AG04450 (cell line): ENCODE measurements at regions not wholly inside any gene's neighbourhood (a gene's known extent, or its start where the extent isn't known, plus 50 kb on each side); places are given as distances from the start of the nearest gene placed in this dataset.

ENCODE experiments used
- CTCF ChIA-PET: fragments of 300-600, 350-600 bp; formaldehyde crosslinking; extraction: SDS; loops from one replicate; lab custom pipeline; 2022; ENCODE audit warnings: antibody characterized with exemption, inconsistent platforms; lab: Charles Lee
- POLR2A ChIA-PET: fragments of 350-600 bp; formaldehyde crosslinking; extraction: SDS; loops from one replicate; lab custom pipeline; 2021; ENCODE audit warnings: antibody characterized with exemption, inconsistent platforms; lab: Yijun Ruan, JAX
- DNase-seq: peaks from one replicate; pipeline ENCODE4 v3.0.0-alpha.2; 2011; ENCODE audit warnings: low read depth, low spot score
- H3K27ac ChIP-seq: one replicate; pipeline ENCODE4 v1.5.1; 2012; ENCODE audit warnings: low read depth, low read length, control low read depth
- H3K27me3 ChIP-seq: one replicate; pipeline ENCODE4 v1.6.0; 2012; ENCODE audit warnings: low read length; ENCODE audit not compliant: control insufficient read depth, insufficient read depth
- H3K4me3 ChIP-seq: 2 replicates; pipeline ENCODE4 v1.5.1; 2011; ENCODE audit warnings: mild to moderate bottlenecking, low read depth, low read length, control low read depth
- H3K9me3 ChIP-seq: 2 replicates; pipeline ENCODE4 v1.5.1; 2012; ENCODE audit warnings: low read length; ENCODE audit not compliant: control insufficient read depth, insufficient read depth
- CTCF ChIP-seq: IDR thresholded peaks from 2 replicates; pipeline ENCODE4 v1.5.1; 2011; ENCODE audit warnings: low read depth, low read length, control low read depth, inconsistent platforms

GRCh38 chr11:69560141-69560790, 78.8 kb downstream of the LINC01488 start:
- Histone ChIP-seq H3K27ac (no peak overlapping the region), H3K4me3 (no peak overlapping the region), H3K27me3 (no peaks in the 10 kb centered on the region), H3K9me3 (no peaks in the 10 kb centered on the region; the same call in 1 of the 2 replicates)
- POLR2A ChIA-PET: no interaction called here
- no peak for TF ChIP-seq CTCF
- CTCF ChIA-PET: no interaction called here
- no peak for DNase-seq

GRCh38 chr11:69562302-69562701, 78.7 kb upstream of the CCND1 start:
- POLR2A ChIA-PET: no interaction called here

GRCh38 chr11:69562816-69563215, 78.1 kb upstream of the CCND1 start:
- Histone ChIP-seq H3K27ac (no peak overlapping the region), H3K27me3 (no peaks in the 10 kb centered on the region), H3K9me3 (no peaks in the 10 kb centered on the region; the same call in 1 of the 2 replicates), H3K4me3 (no peak overlapping the region)
- DNase-seq: no peak
- ChIA-PET CTCF (no interaction called here), POLR2A (no interaction called here)
- TF ChIP-seq CTCF: no peak

More at GRCh38 chr11:69562302-69562701, 78.7 kb upstream of the CCND1 start:
- CTCF ChIA-PET: no interaction called here
- DNase-seq: no peak
- no peaks in the 10 kb centered on the region for H3K27me3 ChIP-seq
- no peak overlapping the region for H3K4me3 ChIP-seq
- no peak for TF ChIP-seq CTCF
- H3K9me3 ChIP-seq: no peaks in the 10 kb centered on the region; the same call in 1 of the 2 replicates
- no peak overlapping the region for H3K27ac ChIP-seq

- Histone ChIP-seq H3K27ac (no peak overlapping the region), H3K4me3 (no peak overlapping the region), H3K27me3 (no peaks in the 10 kb centered on the region), H3K9me3 (no peaks in the 10 kb centered on the region; the same call in 1 of the 2 replicates)
- DNase-seq: no peak
- POLR2A ChIA-PET: no interaction called here
- CTCF ChIA-PET: no interaction called here
- TF ChIP-seq CTCF: no peak
Measured at GRCh38 chr11:69563306-69563705, 77.7 kb upstream of the CCND1 start.

GRCh38 chr11:69563946-69564775, 76.8 kb upstream of the CCND1 start:
- no peaks in the 10 kb centered on the region; the same call in 1 of the 2 replicates for H3K9me3 ChIP-seq

More at GRCh38 chr11:69563946-69564775, 76.8 kb upstream of the CCND1 start:
- no peak overlapping the region for H3K27ac ChIP-seq
- CTCF ChIA-PET: no interaction called here
- H3K27me3 ChIP-seq: no peaks in the 10 kb centered on the region
- POLR2A ChIA-PET: no interaction called here
- TF ChIP-seq CTCF: no peak
- DNase-seq: no peak
- no peak overlapping the region for H3K4me3 ChIP-seq
